ENCODE measurements at regions not wholly inside any gene's neighbourhood (a gene's known extent, or its start where the extent isn't known, plus 50 kb on each side); places are given as distances from the start of the nearest gene placed in this dataset.

DNA sequence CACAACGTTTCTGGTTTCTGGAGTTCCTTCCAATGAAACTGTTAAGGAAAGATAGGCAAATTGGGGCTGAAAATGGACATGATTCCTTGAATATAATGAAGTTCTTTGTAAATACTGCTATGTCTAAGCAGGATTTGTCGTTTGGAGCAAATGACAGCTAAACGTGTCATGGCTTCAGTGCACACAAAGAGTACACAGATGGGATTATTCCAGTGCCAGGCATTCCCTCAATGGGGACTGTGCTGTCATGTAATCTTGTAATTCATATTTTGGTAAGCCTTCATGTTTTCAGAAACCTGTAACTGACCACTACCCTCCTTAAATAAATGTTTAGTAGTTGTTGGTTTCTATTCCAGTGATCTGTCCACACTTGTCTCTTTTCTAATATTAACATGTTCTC, 404.7 kb upstream of the CDH7 start:
- Histone ChIP-seq H3K4me3 (ENCODE audit: low read length) (no peak overlapping the region), H2AFZ (ENCODE audit: low read depth, low read length) (no peak overlapping the region), H3K79me2 (ENCODE audit: low read length) (no peaks in the 10 kb centered on the region), H4K20me1 (ENCODE audit: insufficient read depth, low read length) (no peaks in the 10 kb centered on the region), H3K4me1 (ENCODE audit: low read length) (no peaks in the 10 kb centered on the region), H3K9ac (ENCODE audit: low read length) (no peak overlapping the region), H3K36me3 (replicated peaks; ENCODE audit: low read depth, low read length) (no peaks in the 10 kb centered on the region), H3K9me3 (ENCODE audit: insufficient read depth, low read length) (no peaks in the 10 kb centered on the region), H3K4me2 (ENCODE audit: low read length) (no peak overlapping the region), H3K27me3 (ENCODE audit: low read depth, low read length) (no peaks in the 10 kb centered on the region), H3K27ac (ENCODE audit: low read length) (no peak overlapping the region)
- TF ChIP-seq, protein P1, sequence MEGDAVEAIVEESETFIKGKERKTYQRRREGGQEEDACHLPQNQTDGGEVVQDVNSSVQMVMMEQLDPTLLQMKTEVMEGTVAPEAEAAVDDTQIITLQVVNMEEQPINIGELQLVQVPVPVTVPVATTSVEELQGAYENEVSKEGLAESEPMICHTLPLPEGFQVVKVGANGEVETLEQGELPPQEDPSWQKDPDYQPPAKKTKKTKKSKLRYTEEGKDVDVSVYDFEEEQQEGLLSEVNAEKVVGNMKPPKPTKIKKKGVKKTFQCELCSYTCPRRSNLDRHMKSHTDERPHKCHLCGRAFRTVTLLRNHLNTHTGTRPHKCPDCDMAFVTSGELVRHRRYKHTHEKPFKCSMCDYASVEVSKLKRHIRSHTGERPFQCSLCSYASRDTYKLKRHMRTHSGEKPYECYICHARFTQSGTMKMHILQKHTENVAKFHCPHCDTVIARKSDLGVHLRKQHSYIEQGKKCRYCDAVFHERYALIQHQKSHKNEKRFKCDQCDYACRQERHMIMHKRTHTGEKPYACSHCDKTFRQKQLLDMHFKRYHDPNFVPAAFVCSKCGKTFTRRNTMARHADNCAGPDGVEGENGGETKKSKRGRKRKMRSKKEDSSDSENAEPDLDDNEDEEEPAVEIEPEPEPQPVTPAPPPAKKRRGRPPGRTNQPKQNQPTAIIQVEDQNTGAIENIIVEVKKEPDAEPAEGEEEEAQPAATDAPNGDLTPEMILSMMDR (IDR thresholded peaks at IDR 0.05; ENCODE audit: low read depth, low read length): no peak

DNA sequence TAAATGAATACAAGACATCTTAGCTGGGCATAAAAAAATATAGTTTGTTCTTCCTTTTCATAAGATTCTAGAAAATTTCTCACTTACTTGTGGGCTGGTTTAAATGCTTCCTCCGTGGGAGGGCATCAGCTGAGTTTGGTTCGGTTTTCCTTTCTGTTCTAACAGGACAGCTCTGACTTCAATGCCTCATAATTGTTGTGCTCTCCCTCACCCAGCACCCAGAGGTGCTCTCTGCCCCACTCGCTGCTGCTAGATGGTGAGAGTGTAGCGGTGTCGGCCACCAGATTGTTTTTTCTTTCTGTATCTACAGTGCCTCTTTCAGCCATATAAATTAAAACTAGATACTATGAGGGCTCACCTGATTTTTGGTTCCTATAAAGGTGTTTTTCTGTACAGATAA, 407.2 kb upstream of the CDH7 start:
- Histone ChIP-seq H3K27me3 (ENCODE audit: low read depth, low read length) (no peaks in the 10 kb centered on the region), H3K4me3 (ENCODE audit: low read length) (no peak overlapping the region), H3K4me1 (ENCODE audit: low read length) (no peaks in the 10 kb centered on the region), H2AFZ (ENCODE audit: low read depth, low read length) (0 out of 2 replicates have a peak overlapping the region, but pooled peaks have one; percentile 2), H3K27ac (ENCODE audit: low read length) (no peak overlapping the region), H3K9ac (ENCODE audit: low read length) (no peak overlapping the region), H3K36me3 (replicated peaks; ENCODE audit: low read depth, low read length) (no peaks in the 10 kb centered on the region), H3K4me2 (ENCODE audit: low read length) (no peak overlapping the region), H4K20me1 (ENCODE audit: insufficient read depth, low read length) (no peaks in the 10 kb centered on the region), H3K9me3 (ENCODE audit: insufficient read depth, low read length) (no peaks in the 10 kb centered on the region), H3K79me2 (ENCODE audit: low read length) (no peaks in the 10 kb centered on the region)
- TF ChIP-seq EZH2phosphoT487 (IDR thresholded peaks at IDR 0.05; ENCODE audit: low read depth): no peak
- TF ChIP-seq, protein P1 (IDR thresholded peaks at IDR 0.05; ENCODE audit: low read depth, low read length): no peak

DNA sequence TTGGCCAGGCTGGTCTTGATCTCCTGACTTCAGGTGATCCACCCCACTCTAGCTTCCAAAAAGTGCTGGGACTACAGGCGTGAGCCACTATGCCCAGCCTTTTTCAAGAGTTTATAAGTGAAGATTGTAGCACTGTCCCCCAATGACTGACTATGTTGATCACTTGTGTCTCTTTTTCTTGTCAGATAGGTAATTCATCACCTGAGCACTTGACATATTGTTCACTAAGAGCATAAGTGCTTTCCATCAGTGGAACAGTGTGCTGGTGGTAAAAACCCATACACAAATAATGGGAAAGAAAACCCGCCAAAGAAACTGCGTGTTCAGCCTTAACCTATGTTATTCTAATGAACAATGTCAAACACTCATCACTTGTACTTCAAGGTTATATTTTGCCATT, 414.4 kb upstream of the CDH7 start:
- TF ChIP-seq, protein P1 (IDR thresholded peaks at IDR 0.05; ENCODE audit: low read depth, low read length): no peak
- no peak for TF ChIP-seq EZH2phosphoT487 (IDR thresholded peaks at IDR 0.05; ENCODE audit: low read depth)
- Histone ChIP-seq H3K4me2 (ENCODE audit: low read length) (no peak overlapping the region), H3K36me3 (replicated peaks; ENCODE audit: low read depth, low read length) (no peaks in the 10 kb centered on the region), H3K27ac (ENCODE audit: low read length) (no peak overlapping the region), H3K79me2 (ENCODE audit: low read length) (no peaks in the 10 kb centered on the region), H2AFZ (ENCODE audit: low read depth, low read length) (no peak overlapping the region), H3K4me1 (ENCODE audit: low read length) (no peaks in the 10 kb centered on the region), H3K9me3 (ENCODE audit: insufficient read depth, low read length) (no peaks in the 10 kb centered on the region), H3K4me3 (ENCODE audit: low read length) (no peak overlapping the region), H4K20me1 (ENCODE audit: insufficient read depth, low read length) (no peaks in the 10 kb centered on the region), H3K27me3 (ENCODE audit: low read depth, low read length) (no peaks in the 10 kb centered on the region), H3K9ac (ENCODE audit: low read length) (no peak overlapping the region)

DNA sequence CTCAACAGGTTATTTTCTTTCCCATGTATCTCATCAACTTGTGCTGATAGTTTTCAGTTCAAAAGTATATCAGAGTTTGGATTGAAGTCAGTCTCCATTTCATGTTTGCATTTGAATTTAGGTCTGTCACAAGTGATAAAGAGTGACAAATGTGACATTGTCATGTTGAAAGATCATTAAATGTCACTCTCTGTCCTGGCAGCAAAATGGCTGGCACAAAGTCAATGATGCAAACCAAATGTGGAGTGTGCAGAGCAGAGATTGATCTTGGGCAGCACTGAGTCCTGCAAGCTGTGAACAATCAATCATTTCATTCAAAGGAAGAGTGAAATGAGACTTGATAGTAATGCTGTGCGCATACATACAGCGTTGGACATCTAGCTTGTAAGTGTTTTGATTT, 421.8 kb upstream of the CDH7 start:
- Histone ChIP-seq H3K79me2 (ENCODE audit: low read length) (no peaks in the 10 kb centered on the region), H3K4me3 (ENCODE audit: low read length) (no peak overlapping the region), H3K4me2 (ENCODE audit: low read length) (no peak overlapping the region), H2AFZ (ENCODE audit: low read depth, low read length) (no peak overlapping the region; the same call in 1 of the 2 replicates), H3K36me3 (replicated peaks; ENCODE audit: low read depth, low read length) (no peaks in the 10 kb centered on the region), H3K27ac (ENCODE audit: low read length) (no peak overlapping the region), H3K27me3 (ENCODE audit: low read depth, low read length) (no peaks in the 10 kb centered on the region), H3K4me1 (ENCODE audit: low read length) (no peaks in the 10 kb centered on the region), H3K9ac (ENCODE audit: low read length) (no peak overlapping the region), H3K9me3 (ENCODE audit: insufficient read depth, low read length) (no peaks in the 10 kb centered on the region), H4K20me1 (ENCODE audit: insufficient read depth, low read length) (no peaks in the 10 kb centered on the region)
- TF ChIP-seq, protein P1 (IDR thresholded peaks at IDR 0.05; ENCODE audit: low read depth, low read length): no peak
- TF ChIP-seq EZH2phosphoT487 (IDR thresholded peaks at IDR 0.05; ENCODE audit: low read depth): no peak

Measured in OCI-LY3 (cell line).